ENCODE measurements at regions not wholly inside any gene's neighbourhood (a gene's known extent, or its start where the extent isn't known, plus 50 kb on each side); places are given as distances from the start of the nearest gene placed in this dataset.

GRCh38 chr22:22702237-22703202 lies 58.1 kb downstream of the GGTLC2 start:
- peak; percentile 20 to 43 for TF ChIP-seq CTCF (IDR thresholded peaks at IDR 0.05; ENCODE audit: insufficient read depth in 1 of 2, low read depth in 1 of 2, low read length in 1 of 2, severe bottlenecking in 1 of 2, unreplicated experiment in 1 of 2)
- no peak overlapping the region for H3K4me3 Mint-ChIP-seq (ENCODE audit: unreplicated experiment)
- H3K4me1 Mint-ChIP-seq (ENCODE audit: low read depth, unreplicated experiment): no peaks in the 10 kb centered on the region
- ChIA-PET POLR2A (no interaction called here), CTCF (interaction anchor here (0.6 to 1.3 kb wide), 8 partner anchors 9 to 67 kb away, joined by 3 to 6 read pairs (median 3); no protein-coding TSS in a partner anchor)
- no peaks in the 10 kb centered on the region for H3K36me3 Mint-ChIP-seq (ENCODE audit: insufficient read depth, unreplicated experiment)
- no peaks in the 10 kb centered on the region for H3K9me3 Mint-ChIP-seq (ENCODE audit: unreplicated experiment)
- Histone ChIP-seq H3K4me3 (ENCODE audit: low read depth, low read length) (no peak overlapping the region), H3K27me3 (replicated peaks; ENCODE audit: control insufficient read depth, insufficient read depth, low read length) (no peaks in the 10 kb centered on the region), H3K4me1 (peaks cover under 1% of the 10 kb centered on the region; the same call in 1 of the 2 replicates), H3K9me3 (no peaks in the 10 kb centered on the region), H3K36me3 (ENCODE audit: control insufficient read depth, insufficient read depth, low read length) (no peaks in the 10 kb centered on the region)
- peak in 1 of 2 experiments; percentile 29 for DNase-seq
- no peaks in the 10 kb centered on the region for H3K27me3 Mint-ChIP-seq (ENCODE audit: insufficient read depth, unreplicated experiment)
- BruUV-seq (replicated peaks): no TSS peak
- no peak overlapping the region for H3K27ac Mint-ChIP-seq (ENCODE audit: unreplicated experiment)
- intact Hi-C loops (cut with micrococcal nuclease; ENCODE audit: unreplicated experiment): no loop called here

GRCh38 chr22:22703203-22703570 lies 58.8 kb downstream of the GGTLC2 start:
- Histone ChIP-seq H3K36me3 (ENCODE audit: control insufficient read depth, insufficient read depth, low read length) (no peaks in the 10 kb centered on the region), H3K9me3 (no peaks in the 10 kb centered on the region), H3K4me3 (ENCODE audit: low read depth, low read length) (no peak overlapping the region), H3K27me3 (replicated peaks; ENCODE audit: control insufficient read depth, insufficient read depth, low read length) (no peaks in the 10 kb centered on the region), H3K4me1 (peaks cover 5% of the 10 kb centered on the region; the same call in 1 of the 2 replicates)
- DNase-seq: no peak
- no TSS peak for BruUV-seq (replicated peaks)
- intact Hi-C loops (cut with micrococcal nuclease; ENCODE audit: unreplicated experiment): no loop called here
- H3K9me3 Mint-ChIP-seq (ENCODE audit: unreplicated experiment): no peaks in the 10 kb centered on the region
- no peaks in the 10 kb centered on the region for H3K27me3 Mint-ChIP-seq (ENCODE audit: insufficient read depth, unreplicated experiment)
- H3K4me1 Mint-ChIP-seq (ENCODE audit: low read depth, unreplicated experiment): no peaks in the 10 kb centered on the region
- TF ChIP-seq CTCF (IDR thresholded peaks at IDR 0.05; ENCODE audit: insufficient read depth in 1 of 2, low read depth in 1 of 2, low read length in 1 of 2, severe bottlenecking in 1 of 2, unreplicated experiment in 1 of 2): no peak
- no peak overlapping the region for H3K27ac Mint-ChIP-seq (ENCODE audit: unreplicated experiment)
- H3K4me3 Mint-ChIP-seq (ENCODE audit: unreplicated experiment): no peak overlapping the region
- H3K36me3 Mint-ChIP-seq (ENCODE audit: insufficient read depth, unreplicated experiment): no peaks in the 10 kb centered on the region
- POLR2A ChIA-PET: no interaction called here
- CTCF ChIA-PET: interaction anchor here (0.6 to 1.3 kb wide), 3 partner anchors 37 to 51 kb away, joined by 3 to 6 read pairs (median 4); no protein-coding TSS in a partner anchor

GRCh38 chr22:22703715-22704114 lies 59.3 kb downstream of the GGTLC2 start:
- no peak for TF ChIP-seq CTCF (IDR thresholded peaks at IDR 0.05; ENCODE audit: insufficient read depth in 1 of 2, low read depth in 1 of 2, low read length in 1 of 2, severe bottlenecking in 1 of 2, unreplicated experiment in 1 of 2)
- BruUV-seq (replicated peaks): no TSS peak
- no peaks in the 10 kb centered on the region for H3K9me3 ChIP-seq
- no peaks in the 10 kb centered on the region for H3K27me3 ChIP-seq (replicated peaks; ENCODE audit: control insufficient read depth, insufficient read depth, low read length)
- H3K4me1 Mint-ChIP-seq (ENCODE audit: low read depth, unreplicated experiment): no peaks in the 10 kb centered on the region
- intact Hi-C loops (cut with micrococcal nuclease; ENCODE audit: unreplicated experiment): no loop called here
- H3K27ac Mint-ChIP-seq (ENCODE audit: unreplicated experiment): no peak overlapping the region
- H3K4me3 ChIP-seq (ENCODE audit: low read depth, low read length): no peak overlapping the region
- no peaks in the 10 kb centered on the region for H3K27me3 Mint-ChIP-seq (ENCODE audit: insufficient read depth, unreplicated experiment)
- no peak for DNase-seq
- no peaks in the 10 kb centered on the region for H3K36me3 Mint-ChIP-seq (ENCODE audit: insufficient read depth, unreplicated experiment)
- H3K36me3 ChIP-seq (ENCODE audit: control insufficient read depth, insufficient read depth, low read length): no peaks in the 10 kb centered on the region
- peaks cover 5% of the 10 kb centered on the region; the same call in 1 of the 2 replicates for H3K4me1 ChIP-seq
- H3K9me3 Mint-ChIP-seq (ENCODE audit: unreplicated experiment): no peaks in the 10 kb centered on the region
- POLR2A ChIA-PET: no interaction called here
- CTCF ChIA-PET: interaction anchor here (1.2 to 1.3 kb wide), 2 partner anchors 37 to 41 kb away, joined by 4 to 6 read pairs; no protein-coding TSS in a partner anchor
- no peak overlapping the region for H3K4me3 Mint-ChIP-seq (ENCODE audit: unreplicated experiment)

All from Caco-2 (cell line).